HepG2 (cell line): ENCODE measurements at regions not wholly inside any gene's neighbourhood (a gene's known extent, or its start where the extent isn't known, plus 50 kb on each side); places are given as distances from the start of the nearest gene placed in this dataset.

Source experiments
- ATAC-seq: fragments of 200-7000 bp; cut with Tn5 transposase; 3 replicates; pipeline ENCODE4 v1.9.1; 2020; ENCODE audit warnings: mild to moderate bottlenecking, moderate library complexity
- BruUV-seq: library from RNA; stranded (reverse); fragments of 400-500 nt; replicated peaks from 2 replicates; lab custom pipeline; 2021; lab: Mats Ljungman, UMichigan
- CTCF ChIA-PET: fragments of 300-600 bp; formaldehyde crosslinking; extraction: SDS; loops from one replicate; lab custom pipeline; 2021; ENCODE audit warnings: low total read pairs, inconsistent platforms, low intra/inter-chr PET ratio; lab: Yijun Ruan, JAX
- POLR2A ChIA-PET: fragments of 350-600 bp; sonication (Branson Sonifier 250); formaldehyde crosslinking; loops from one replicate; lab custom pipeline; 2020; ENCODE audit warnings: antibody characterized with exemption, inconsistent platforms; lab: Yijun Ruan, JAX
- DNase-seq: peaks from one replicate; pipeline ENCODE4 v3.0.0-alpha.2; 2015; ENCODE audit warnings: low spot score
- FAIRE-seq: peaks from 3 replicates; lab custom pipeline; 2011; peaks lifted over from hg19 to GRCh38; lab: Jason Lieb, UNC
- H2AFZ ChIP-seq: one replicate; pipeline ENCODE4 v1.6.1; 2011; ENCODE audit warnings: low read length, inconsistent platforms
- H3K27ac ChIP-seq: fragments of 300-600 bp; 3 replicates; pipeline ENCODE4 v1.8.0; 2011; ENCODE audit warnings: mixed run types, mild to moderate bottlenecking, mixed read lengths, low read length, inconsistent platforms; ENCODE audit not compliant: insufficient read depth; ENCODE audit errors: extremely low read length
- H3K27me3 ChIP-seq, 2 experiments: fragments of 200-600 bp in 1 of 2; 2 replicates in 1 of 2; 3 replicates in 1 of 2; pipeline versions ENCODE4 v1.6.0 to v1.8.0; 2011; ENCODE audit warnings: low read length in 2 of 2, mild to moderate bottlenecking in 2 of 2, moderate library complexity in 2 of 2, inconsistent platforms in 1 of 2; ENCODE audit not compliant: insufficient read depth in 2 of 2, control insufficient read depth in 1 of 2
- H3K36me3 ChIP-seq, 2 experiments: fragments of 200-600 bp in 1 of 2; replicated peaks in 1 of 2; 2 replicates in 1 of 2; 3 replicates in 1 of 2; pipeline versions ENCODE4 v1.5.1 to v1.8.0; 2011; ENCODE audit warnings: low read length in 2 of 2, inconsistent platforms in 1 of 2; ENCODE audit not compliant: insufficient read depth in 2 of 2, control insufficient read depth in 1 of 2
- H3K4me1 ChIP-seq: 2 replicates; pipeline ENCODE4 v1.5.1; 2012; ENCODE audit warnings: low read length, inconsistent platforms; ENCODE audit not compliant: insufficient read depth
- H3K4me2 ChIP-seq: 2 replicates; pipeline ENCODE4 v1.6.0; 2011; ENCODE audit warnings: low read depth, low read length, inconsistent platforms
- H3K4me3 ChIP-seq, 3 experiments: fragments of 200-600 bp in 1 of 3; sonication (generic), shearing (Covaris generic) in 1 of 3; replicated peaks in 1 of 3; 2 replicates each; pipeline ENCODE4 v1.5.1; 2011 to 2016; ENCODE audit warnings: low read length in 3 of 3, inconsistent platforms in 2 of 3, low read depth in 2 of 3, mild to moderate bottlenecking in 2 of 3, control low read depth in 1 of 3, mixed read lengths in 1 of 3; ENCODE audit not compliant: insufficient read depth in 1 of 3
- H3K79me2 ChIP-seq: one replicate; pipeline ENCODE4 v1.6.1; 2011; ENCODE audit warnings: low read length, inconsistent platforms; ENCODE audit not compliant: insufficient read depth
- H3K9ac ChIP-seq: 2 replicates; pipeline ENCODE4 v1.6.0; 2011; ENCODE audit warnings: mild to moderate bottlenecking, low read depth, low read length, inconsistent platforms; ENCODE audit not compliant: insufficient read depth
- H3K9me3 ChIP-seq: 2 replicates; pipeline ENCODE4 v1.5.1; 2012; ENCODE audit warnings: mild to moderate bottlenecking, low read length
- H4K20me1 ChIP-seq: 2 replicates; pipeline ENCODE4 v1.6.0; 2011; ENCODE audit warnings: inconsistent platforms, mild to moderate bottlenecking, low read length, moderate library complexity; ENCODE audit not compliant: insufficient read depth
- AFF4 ChIP-seq: sonication (generic); formaldehyde crosslinking; IDR thresholded peaks from 2 replicates; pipeline ENCODE4 v1.4.0; 2020; ENCODE audit warnings: missing genetic modification reagents
- MNT ChIP-seq: fragments of 450-650 bp; IDR thresholded peaks from 2 replicates; pipeline ENCODE4 v1.6.1; 2016
- ZFP62 ChIP-seq: sonication (generic); formaldehyde crosslinking; IDR thresholded peaks from 2 replicates; pipeline ENCODE4 v1.4.0; 2020; ENCODE audit warnings: missing genetic modification reagents
- WGBS: methylation state at CpG from one replicate; pipeline ENCODE4 v1.1.6; 2017; ENCODE audit warnings: low lambda C conversion rate; 5-methylcytosine and 5-hydroxymethylcytosine counted together
- in situ Hi-C: cut with HindIII; loops from 2 replicates; pipeline ENCODE4 v1.10.0; 2017; ENCODE audit warnings: low pct_unique_long_range_greater_than_20kb; ENCODE audit not compliant: extremely low pct_ligation_motif_present
- intact Hi-C: fragments of 100-400 bp; cut with micrococcal nuclease; formaldehyde crosslinking; loops from one replicate; pipeline ENCODE4 v1.10.0; 2022; ENCODE audit not compliant: unreplicated experiment

DNA sequence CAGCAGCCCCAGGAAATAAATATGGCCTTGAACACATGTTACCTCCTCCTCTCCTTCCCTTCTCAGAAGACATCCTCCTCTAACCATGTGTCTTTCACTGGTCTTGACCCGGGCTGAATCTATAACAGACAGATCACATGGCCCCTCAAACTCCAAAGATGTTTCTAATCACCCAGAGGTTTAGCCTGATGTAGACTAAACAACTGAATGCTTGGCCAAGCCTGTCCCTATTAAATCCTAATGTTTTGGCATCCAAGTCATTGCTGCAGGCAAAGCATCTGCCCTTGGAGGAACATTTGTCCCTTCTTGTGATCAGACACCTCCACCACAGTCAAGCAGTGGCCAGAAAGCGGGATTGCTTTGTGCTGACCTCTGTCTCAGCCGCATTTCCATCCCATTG is 65.5 kb downstream of the ANKRD60 start:
- in situ Hi-C loops, result no loop called here
- DNase-seq, result no peak
- WGBS, result 8% methylated on average over 3 of the region's 3 CpGs
- CTCF ChIA-PET, result no interaction called here
- no TSS peak for BruUV-seq
- no peak for FAIRE-seq
- Histone ChIP-seq H3K36me3 (no peaks in the 10 kb centered on the region), H2AFZ (no peak overlapping the region), H3K79me2 (no peaks in the 10 kb centered on the region), H3K9me3 (no peaks in the 10 kb centered on the region), H3K4me1 (no peaks in the 10 kb centered on the region), H3K9ac (no peak overlapping the region), H3K4me2 (no peak overlapping the region), H4K20me1 (no peaks in the 10 kb centered on the region), H3K27me3 (peaks cover 8 to 80% of the 10 kb centered on the region in 2 experiments), H3K27ac (no peak overlapping the region), H3K4me3 (no peak overlapping the region)
- intact Hi-C loops, result no loop called here
- POLR2A ChIA-PET, result no interaction called here
- TF ChIP-seq MNT (peak; percentile 85), ZFP62 (CRISPR knock-in tag) (no peak)
- ATAC-seq, result no peak

DNA sequence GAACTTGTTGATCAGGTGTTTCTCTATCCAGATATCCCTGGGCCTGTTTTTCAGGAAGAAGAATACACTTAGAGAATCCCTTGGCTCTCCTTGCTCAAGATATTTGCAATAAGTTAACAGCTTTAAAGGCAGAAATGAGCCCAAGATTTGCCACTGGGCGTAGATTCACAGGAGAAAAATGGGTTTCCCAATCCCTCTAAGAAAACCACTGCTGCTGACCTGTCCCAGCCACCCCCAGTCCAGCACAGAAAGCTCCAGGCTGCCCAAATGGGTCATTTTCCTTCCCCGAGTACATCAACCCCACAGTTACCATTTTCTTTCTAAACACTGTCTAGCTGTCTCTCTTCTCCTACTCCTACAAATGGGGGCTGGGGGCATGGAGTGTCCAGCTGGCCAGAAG is 67.3 kb downstream of the ANKRD60 start:
- Histone ChIP-seq H3K27me3 (peaks cover 8 to 77% of the 10 kb centered on the region in 2 experiments), H2AFZ (no peak overlapping the region), H3K4me2 (no peak overlapping the region), H3K9ac (no peak overlapping the region), H3K4me3 (no peak overlapping the region), H3K79me2 (no peaks in the 10 kb centered on the region), H3K9me3 (no peaks in the 10 kb centered on the region), H3K27ac (no peak overlapping the region), H4K20me1 (no peaks in the 10 kb centered on the region), H3K36me3 (no peaks in the 10 kb centered on the region), H3K4me1 (no peaks in the 10 kb centered on the region)
- no TSS peak for BruUV-seq
- ATAC-seq, result no peak
- ChIA-PET POLR2A (no interaction called here), CTCF (no interaction called here)
- DNase-seq, result no peak
- in situ Hi-C loops, result no loop called here
- 6% methylated on average over 2 of the region's 2 CpGs for WGBS
- intact Hi-C loops, result no loop called here
- no peak for TF ChIP-seq AFF4
- FAIRE-seq, result no peak
